HT-29 (cell line): ENCODE measurements at regions not wholly inside any gene's neighbourhood (a gene's known extent, or its start where the extent isn't known, plus 50 kb on each side); places are given as distances from the start of the nearest gene placed in this dataset.
"Not testable (repeated sequence)": the region's sequence is repeated elsewhere in the genome, so short reads cannot be mapped to it uniquely, and the experiment has no call there.

Experiments
- DNase-seq: peaks from one replicate; pipeline ENCODE4 v3.0.0-alpha.2; 2015; ENCODE audit warnings: low spot score

GRCh38 chr11:42301777-42302176, 842.3 kb upstream of the LRRC4C start:
- DNase-seq: no peak

- DNase-seq: no peak
These were observed 852.1 kb upstream of the LRRC4C start for GRCh38 chr11:42311514-42311913.

- no peak for DNase-seq
These were observed 852.5 kb upstream of the LRRC4C start for GRCh38 chr11:42311944-42312343.

GRCh38 chr11:42315267-42315666, 855.8 kb upstream of the LRRC4C start:
- DNase-seq: no peak

- DNase-seq: no peak
These were observed 856.4 kb upstream of the LRRC4C start for GRCh38 chr11:42315846-42316245.

GRCh38 chr11:42319921-42320320, 860.5 kb upstream of the LRRC4C start:
- DNase-seq: no peak

- no peak for DNase-seq
These were observed 870.6 kb upstream of the LRRC4C start for GRCh38 chr11:42329929-42330565.

- DNase-seq: no peak
These were observed 878.5 kb upstream of the LRRC4C start for GRCh38 chr11:42337786-42338455.

GRCh38 chr11:42344204-42344792, 884.8 kb upstream of the LRRC4C start:
- no peak for DNase-seq

GRCh38 chr11:42345933-42346332, 886.5 kb upstream of the LRRC4C start:
- no peak for DNase-seq

- DNase-seq: no peak
These were observed 904.2 kb upstream of the LRRC4C start for GRCh38 chr11:42363701-42364100.

- no peak for DNase-seq
These were observed 921.7 kb upstream of the API5 start for GRCh38 chr11:42390116-42390515.

- no peak for DNase-seq
These were observed 914.3 kb upstream of the API5 start for GRCh38 chr11:42397483-42397882.

GRCh38 chr11:42407341-42407740, 904.5 kb upstream of the API5 start:
- DNase-seq: peak; percentile 69

- DNase-seq: no peak
These were observed 901.4 kb upstream of the API5 start for GRCh38 chr11:42410251-42410955.

GRCh38 chr11:42412590-42412989, 899.2 kb upstream of the API5 start:
- no peak for DNase-seq

- DNase-seq: no peak
These were observed 894.1 kb upstream of the API5 start for GRCh38 chr11:42417691-42418090.

GRCh38 chr11:42422090-42422489, 889.7 kb upstream of the API5 start:
- no peak for DNase-seq

GRCh38 chr11:42434911-42435310, 876.9 kb upstream of the API5 start:
- DNase-seq: not testable (repeated sequence)

- no peak for DNase-seq
These were observed 867.4 kb upstream of the API5 start for GRCh38 chr11:42444406-42444805.

- DNase-seq: no peak
These were observed 849.1 kb upstream of the API5 start for GRCh38 chr11:42462558-42463310.

- DNase-seq: no peak
These were observed 846.2 kb upstream of the API5 start for GRCh38 chr11:42465623-42466022.
